Parathyroid adenoma (tissue), 2 donors: ENCODE measurements at regions not wholly inside any gene's neighbourhood (a gene's known extent, or its start where the extent isn't known, plus 50 kb on each side); places are given as distances from the start of the nearest gene placed in this dataset.

Experiments used
- H2AFZ ChIP-seq: fragments of 300-600 bp; sonication (generic); one replicate; pipeline ENCODE4 v1.7.0; 2017; ENCODE audit warnings: antibody characterized with exemption, mild to moderate bottlenecking
- H3K27ac ChIP-seq: fragments of 300-600 bp; sonication (generic); one replicate; pipeline ENCODE4 v1.7.0; 2017
- H3K27me3 ChIP-seq: fragments of 300-600 bp; sonication (generic); one replicate; pipeline ENCODE4 v1.7.0; 2017; ENCODE audit warnings: low read length; ENCODE audit not compliant: control insufficient read depth, insufficient read depth
- H3K36me3 ChIP-seq: fragments of 300-600 bp; sonication (generic); one replicate; pipeline ENCODE4 v1.7.0; 2017; ENCODE audit warnings: low read length; ENCODE audit not compliant: control insufficient read depth, insufficient read depth
- H3K4me1 ChIP-seq: fragments of 300-600 bp; sonication (generic); one replicate; pipeline ENCODE4 v1.7.0; 2017; ENCODE audit warnings: control low read depth
- H3K4me2 ChIP-seq: fragments of 300-600 bp; sonication (generic); one replicate; pipeline ENCODE4 v1.7.0; 2017; ENCODE audit warnings: low read length
- H3K4me3 ChIP-seq: fragments of 300-600 bp; sonication (generic); one replicate; pipeline ENCODE4 v1.7.0; 2017; ENCODE audit warnings: low read depth, low read length
- H3K79me2 ChIP-seq: fragments of 300-600 bp; sonication (generic); one replicate; pipeline ENCODE4 v1.7.0; 2017; ENCODE audit warnings: control low read depth
- H3K9ac ChIP-seq: fragments of 300-600 bp; sonication (generic); one replicate; pipeline ENCODE4 v1.7.0; 2017; ENCODE audit warnings: mild to moderate bottlenecking
- H3K9me3 ChIP-seq: fragments of 300-600 bp; sonication (generic); one replicate; pipeline ENCODE4 v1.7.0; 2017; ENCODE audit warnings: low read length; ENCODE audit not compliant: control insufficient read depth
- CTCF ChIP-seq: fragments of 300-600 bp; sonication (generic); IDR thresholded peaks from one replicate; pipeline ENCODE4 v1.7.0; 2017; ENCODE audit warnings: antibody characterized with exemption, mild to moderate bottlenecking
- donor health status: primary hyperparathyroidism.

GRCh38 chr18:38402509-38402908 is 836.9 kb upstream of the CELF4 start:
- Histone ChIP-seq H3K27ac (no peak overlapping the region), H2AFZ (no peak overlapping the region), H3K4me2 (no peak overlapping the region), H3K9me3 (no peaks in the 10 kb centered on the region), H3K79me2 (no peaks in the 10 kb centered on the region), H3K27me3 (no peaks in the 10 kb centered on the region), H3K36me3 (no peaks in the 10 kb centered on the region), H3K9ac (no peak overlapping the region), H3K4me1 (no peaks in the 10 kb centered on the region), H3K4me3 (no peak overlapping the region)
- TF ChIP-seq CTCF = no peak

GRCh38 chr18:38397094-38397493 is 831.5 kb upstream of the CELF4 start:
- Histone ChIP-seq H2AFZ (no peak overlapping the region), H3K9ac (no peak overlapping the region), H3K27ac (no peak overlapping the region), H3K9me3 (no peaks in the 10 kb centered on the region), H3K27me3 (no peaks in the 10 kb centered on the region), H3K4me3 (no peak overlapping the region), H3K4me2 (no peak overlapping the region), H3K4me1 (no peaks in the 10 kb centered on the region), H3K79me2 (no peaks in the 10 kb centered on the region), H3K36me3 (no peaks in the 10 kb centered on the region)
- no peak for TF ChIP-seq CTCF

DNA sequence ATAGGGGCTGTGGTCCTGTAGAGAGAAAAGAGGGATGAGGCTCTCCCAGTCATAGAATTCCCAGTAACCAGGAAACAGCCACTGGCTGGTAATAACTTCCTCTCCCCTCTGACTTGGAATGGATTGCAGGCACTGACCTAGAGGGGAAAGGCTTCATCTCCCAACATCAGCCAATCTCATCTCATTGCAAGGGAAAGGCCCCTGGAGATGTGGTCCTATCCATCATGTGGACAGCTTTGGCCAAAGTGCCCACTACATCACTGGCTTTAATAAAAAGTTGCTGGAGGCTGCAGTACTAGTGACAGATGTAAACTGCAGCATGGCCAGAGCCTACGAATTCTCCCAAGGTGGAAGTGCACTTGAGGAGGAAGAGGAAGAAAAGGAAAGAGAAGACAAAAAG is 820.5 kb upstream of the CELF4 start:
- no peak for TF ChIP-seq CTCF
- Histone ChIP-seq H3K4me3 (no peak overlapping the region), H2AFZ (no peak overlapping the region), H3K27me3 (no peaks in the 10 kb centered on the region), H3K79me2 (no peaks in the 10 kb centered on the region), H3K4me2 (no peak overlapping the region), H3K9me3 (no peaks in the 10 kb centered on the region), H3K36me3 (no peaks in the 10 kb centered on the region), H3K27ac (no peak overlapping the region), H3K4me1 (no peaks in the 10 kb centered on the region), H3K9ac (no peak overlapping the region)

- no peaks in the 10 kb centered on the region for H3K36me3 ChIP-seq
- no peaks in the 10 kb centered on the region for H3K27me3 ChIP-seq
- H3K4me1 ChIP-seq = no peaks in the 10 kb centered on the region
- H3K4me2 ChIP-seq = no peak overlapping the region
- TF ChIP-seq CTCF = no peak
- H3K9me3 ChIP-seq = no peaks in the 10 kb centered on the region
- no peaks in the 10 kb centered on the region for H3K79me2 ChIP-seq
- H3K27ac ChIP-seq = no peak overlapping the region
- H3K4me3 ChIP-seq = no peak overlapping the region
- no peak overlapping the region for H3K9ac ChIP-seq
- no peak overlapping the region for H2AFZ ChIP-seq
Measured at GRCh38 chr18:38369772-38370690, 804.4 kb upstream of the CELF4 start.

- Histone ChIP-seq H3K4me2 (no peak overlapping the region), H3K27ac (no peak overlapping the region), H3K4me3 (no peak overlapping the region), H2AFZ (no peak overlapping the region), H3K4me1 (no peaks in the 10 kb centered on the region), H3K79me2 (no peaks in the 10 kb centered on the region), H3K9me3 (no peaks in the 10 kb centered on the region), H3K36me3 (no peaks in the 10 kb centered on the region), H3K27me3 (no peaks in the 10 kb centered on the region), H3K9ac (no peak overlapping the region)
- no peak for TF ChIP-seq CTCF
Measured at GRCh38 chr18:38368886-38369285, 803.3 kb upstream of the CELF4 start.
